H9 (cell line): ENCODE measurements at regions not wholly inside any gene's neighbourhood (a gene's known extent, or its start where the extent isn't known, plus 50 kb on each side); places are given as distances from the start of the nearest gene placed in this dataset.

Source experiments
- DNase-seq: peaks from one replicate; pipeline ENCODE4 v3.0.0-alpha.2; 2017
- H2AFZ ChIP-seq: one replicate; pipeline ENCODE4 v1.6.1; 2013; ENCODE audit warnings: mild to moderate bottlenecking, low read length, control low read depth, moderate library complexity
- H2AK5ac ChIP-seq: 2 replicates; pipeline ENCODE4 v1.6.1; 2013; ENCODE audit warnings: low read length, control low read depth, mixed read lengths; ENCODE audit not compliant: insufficient read length
- H2BK120ac ChIP-seq: one replicate; pipeline ENCODE4 v1.6.1; 2013; ENCODE audit warnings: low read depth, mild to moderate bottlenecking, low read length, control low read depth, inconsistent platforms; ENCODE audit not compliant: poor library complexity, severe bottlenecking
- H2BK12ac ChIP-seq: 2 replicates; pipeline ENCODE4 v1.6.1; 2013; ENCODE audit warnings: low read length, control low read depth, mixed read lengths, low read depth; ENCODE audit not compliant: insufficient read length
- H2BK15ac ChIP-seq: 2 replicates; pipeline ENCODE4 v1.6.1; 2013; ENCODE audit warnings: low read depth, low read length, control low read depth
- H2BK20ac ChIP-seq: one replicate; pipeline ENCODE4 v1.6.1; 2013; ENCODE audit warnings: low read depth, mild to moderate bottlenecking, low read length, control low read depth, inconsistent platforms; ENCODE audit not compliant: poor library complexity, severe bottlenecking
- H2BK5ac ChIP-seq: 2 replicates; pipeline ENCODE4 v1.6.1; 2013; ENCODE audit warnings: low read length, control low read depth, mixed read lengths; ENCODE audit not compliant: insufficient read length
- H3K14ac ChIP-seq: 2 replicates; pipeline ENCODE4 v1.6.1; 2013; ENCODE audit warnings: low read length, control low read depth; ENCODE audit not compliant: insufficient read depth
- H3K18ac ChIP-seq: 2 replicates; pipeline ENCODE4 v1.6.1; 2013; ENCODE audit warnings: low read depth, mild to moderate bottlenecking, mixed read lengths, low read length, control low read depth; ENCODE audit not compliant: insufficient read length
- H3K23ac ChIP-seq: 2 replicates; pipeline ENCODE4 v1.6.1; 2013; ENCODE audit warnings: low read length, control low read depth, mixed read lengths, low read depth; ENCODE audit not compliant: insufficient read length
- H3K23me2 ChIP-seq: 2 replicates; pipeline ENCODE4 v1.6.1; 2013; ENCODE audit warnings: low read depth, mild to moderate bottlenecking, mixed read lengths, low read length, control low read depth; ENCODE audit not compliant: insufficient read length, poor library complexity, severe bottlenecking
- H3K27ac ChIP-seq: 2 replicates; pipeline ENCODE4 v1.5.1; 2013; ENCODE audit warnings: low read length, control low read depth, mixed read lengths, low read depth; ENCODE audit not compliant: insufficient read length
- H3K27me3 ChIP-seq: 2 replicates; pipeline ENCODE4 v1.6.1; 2013; ENCODE audit warnings: low read length, control low read depth, inconsistent platforms; ENCODE audit not compliant: insufficient read depth
- H3K4ac ChIP-seq: 2 replicates; pipeline ENCODE4 v1.6.1; 2013; ENCODE audit warnings: low read depth, mild to moderate bottlenecking, control low read depth, inconsistent platforms, low read length, moderate library complexity
- H3K4me1 ChIP-seq: 2 replicates; pipeline ENCODE4 v1.6.1; 2013; ENCODE audit warnings: low read length, control low read depth, inconsistent platforms; ENCODE audit not compliant: insufficient read depth
- H3K4me2 ChIP-seq: 2 replicates; pipeline ENCODE4 v1.6.1; 2013; ENCODE audit warnings: low read length, control low read depth, mixed read lengths; ENCODE audit not compliant: insufficient read length, insufficient read depth
- H3K56ac ChIP-seq: 2 replicates; pipeline ENCODE4 v1.6.1; 2013; ENCODE audit warnings: low read depth, mild to moderate bottlenecking, mixed read lengths, low read length, control low read depth; ENCODE audit not compliant: insufficient read length
- H3K79me1 ChIP-seq: 2 replicates; pipeline ENCODE4 v1.6.1; 2013; ENCODE audit warnings: low read depth, mild to moderate bottlenecking, moderate library complexity, low read length, control low read depth, inconsistent platforms; ENCODE audit not compliant: insufficient read depth, poor library complexity, severe bottlenecking
- H3K79me2 ChIP-seq: 2 replicates; pipeline ENCODE4 v1.6.1; 2013; ENCODE audit warnings: low read length, control low read depth, inconsistent platforms; ENCODE audit not compliant: insufficient read depth
- H3K9ac ChIP-seq: 2 replicates; pipeline ENCODE4 v1.6.1; 2013; ENCODE audit warnings: low read length, control low read depth, mixed read lengths; ENCODE audit not compliant: insufficient read length; ENCODE audit errors: extremely low read depth
- H3K9me3 ChIP-seq: one replicate; pipeline ENCODE4 v1.6.1; 2013; ENCODE audit warnings: low read depth, low read length, inconsistent platforms; ENCODE audit not compliant: control insufficient read depth
- H3T11ph ChIP-seq: one replicate; pipeline ENCODE4 v1.6.1; 2013; ENCODE audit warnings: mild to moderate bottlenecking, low read length, control low read depth, inconsistent platforms
- H4K20me1 ChIP-seq: one replicate; pipeline ENCODE4 v1.6.1; 2013; ENCODE audit not compliant: control insufficient read depth, insufficient read length, insufficient read depth
- H4K5ac ChIP-seq: 2 replicates; pipeline ENCODE4 v1.6.1; 2013; ENCODE audit warnings: low read depth, mild to moderate bottlenecking, mixed read lengths, low read length, control low read depth; ENCODE audit not compliant: insufficient read length
- H4K8ac ChIP-seq: replicated peaks from 2 replicates; pipeline ENCODE4 v1.6.1; 2013; ENCODE audit warnings: low read length, control low read depth, mixed read lengths, low read depth; ENCODE audit not compliant: insufficient read length
- H4K91ac ChIP-seq: 2 replicates; pipeline ENCODE4 v1.6.1; 2013; ENCODE audit warnings: low read depth, mild to moderate bottlenecking, moderate library complexity, mixed read lengths, low read length, control low read depth; ENCODE audit not compliant: insufficient read length
- H3K27ac Mint-ChIP-seq, 3 experiments: 2 replicates in 2 of 3; 3 replicates in 1 of 3; pipeline ENCODE4 v1.8.0; 2020 to 2021; ENCODE audit warnings: mixed read lengths in 3 of 3, mild to moderate bottlenecking in 1 of 3, moderate library complexity in 1 of 3
- H3K27me3 Mint-ChIP-seq: 2 replicates; pipeline ENCODE4 v1.8.0; 2021; ENCODE audit warnings: low read depth, mild to moderate bottlenecking, moderate library complexity, mixed read lengths
- H3K36me3 Mint-ChIP-seq, 3 experiments: 2 replicates in 2 of 3; 3 replicates in 1 of 3; pipeline ENCODE4 v1.8.0; 2020 to 2021; ENCODE audit warnings: low read depth in 3 of 3, mixed read lengths in 3 of 3; ENCODE audit not compliant: insufficient read depth in 1 of 3
- H3K4me1 Mint-ChIP-seq, 2 experiments: 2 replicates each; pipeline ENCODE4 v1.8.0; 2020; ENCODE audit warnings: mixed read lengths in 2 of 2
- H3K4me3 Mint-ChIP-seq, 2 experiments: 2 replicates in 1 of 2; 3 replicates in 1 of 2; pipeline ENCODE4 v1.8.0; 2020 to 2021; ENCODE audit warnings: mild to moderate bottlenecking in 2 of 2, mixed read lengths in 2 of 2, moderate library complexity in 1 of 2
- H3K9me3 Mint-ChIP-seq, 2 experiments: 2 replicates in 1 of 2; 3 replicates in 1 of 2; pipeline ENCODE4 v1.8.0; 2020; ENCODE audit warnings: mild to moderate bottlenecking in 2 of 2, mixed read lengths in 2 of 2, moderate library complexity in 1 of 2
- WGBS: extraction: QIAGEN DNeasy Blood & Tissue Kit; methylation state at CpG from one replicate; pipeline ENCODE4 v1.1.7; 2013; ENCODE audit warnings: missing lambda C conversion rate, low lambda C conversion rate, mixed read lengths; ENCODE audit not compliant: insufficient read length; ENCODE audit errors: extremely low coverage; 5-methylcytosine and 5-hydroxymethylcytosine counted together
- TF ChIP-seq, protein P1 (sequence below): fragments of 200-600 bp; sonication (generic); conservative IDR thresholded peaks from 3 replicates; pipeline ENCODE4 v1.8.0; 2021; ENCODE audit warnings: antibody characterized with exemption, mild to moderate bottlenecking

DNA sequence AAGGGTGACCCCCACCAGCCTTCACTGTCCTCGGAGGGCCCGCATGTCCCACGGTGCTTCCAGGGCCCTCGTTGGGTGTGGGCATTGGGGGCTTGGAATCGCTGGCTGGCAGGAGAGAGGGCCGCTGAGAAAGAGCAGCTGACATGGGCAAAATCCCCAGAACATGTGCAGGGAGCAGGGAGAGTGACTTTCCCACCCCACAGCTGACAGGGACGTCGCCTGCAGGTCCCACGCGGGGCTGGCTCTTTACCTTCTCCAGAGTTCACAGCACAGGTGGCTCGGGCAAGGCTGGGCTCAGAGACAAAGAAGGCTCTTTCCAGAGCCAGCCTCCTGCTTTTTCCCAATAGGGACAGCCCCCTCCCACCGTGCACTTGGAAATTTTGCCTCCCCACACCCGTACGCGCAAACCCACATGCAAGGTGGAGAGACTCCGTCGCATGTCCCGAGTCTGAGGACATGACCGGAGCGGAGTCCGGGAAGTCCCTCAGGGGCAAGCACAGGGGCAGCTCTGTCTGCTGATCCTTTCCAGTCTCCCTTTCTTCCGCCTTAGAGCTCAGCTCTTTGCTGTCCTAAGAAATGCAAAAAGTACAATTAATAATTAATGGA, 370.2 kb upstream of the MYT1L start:
- no peaks in the 10 kb centered on the region for H3K9me3 ChIP-seq
- no peaks in the 10 kb centered on the region for H3K4me1 ChIP-seq
- H3T11ph ChIP-seq, result no peak overlapping the region
- Mint-ChIP-seq H3K4me1 (peaks cover 36 to 40% of the 10 kb centered on the region in 2 experiments), H3K4me3 (no peak overlapping the region), H3K27ac (no peak overlapping the region), H3K36me3 (no peaks in the 10 kb centered on the region; a peak in 1 of 7 replicates), H3K27me3 (peaks cover 26% of the 10 kb centered on the region), H3K9me3 (no peaks in the 10 kb centered on the region)
- H3K14ac ChIP-seq, result no peak overlapping the region
- H3K27me3 ChIP-seq, result no peaks in the 10 kb centered on the region
- H3K56ac ChIP-seq, result no peak overlapping the region
- no peak for DNase-seq
- H2AK5ac ChIP-seq, result no peak overlapping the region
- no peaks in the 10 kb centered on the region for H3K79me2 ChIP-seq
- H2BK15ac ChIP-seq, result no peak overlapping the region
- H4K5ac ChIP-seq, result no peak overlapping the region
- no peak overlapping the region for H3K18ac ChIP-seq
- H3K27ac ChIP-seq, result no peak overlapping the region
- TF ChIP-seq, protein P1, sequence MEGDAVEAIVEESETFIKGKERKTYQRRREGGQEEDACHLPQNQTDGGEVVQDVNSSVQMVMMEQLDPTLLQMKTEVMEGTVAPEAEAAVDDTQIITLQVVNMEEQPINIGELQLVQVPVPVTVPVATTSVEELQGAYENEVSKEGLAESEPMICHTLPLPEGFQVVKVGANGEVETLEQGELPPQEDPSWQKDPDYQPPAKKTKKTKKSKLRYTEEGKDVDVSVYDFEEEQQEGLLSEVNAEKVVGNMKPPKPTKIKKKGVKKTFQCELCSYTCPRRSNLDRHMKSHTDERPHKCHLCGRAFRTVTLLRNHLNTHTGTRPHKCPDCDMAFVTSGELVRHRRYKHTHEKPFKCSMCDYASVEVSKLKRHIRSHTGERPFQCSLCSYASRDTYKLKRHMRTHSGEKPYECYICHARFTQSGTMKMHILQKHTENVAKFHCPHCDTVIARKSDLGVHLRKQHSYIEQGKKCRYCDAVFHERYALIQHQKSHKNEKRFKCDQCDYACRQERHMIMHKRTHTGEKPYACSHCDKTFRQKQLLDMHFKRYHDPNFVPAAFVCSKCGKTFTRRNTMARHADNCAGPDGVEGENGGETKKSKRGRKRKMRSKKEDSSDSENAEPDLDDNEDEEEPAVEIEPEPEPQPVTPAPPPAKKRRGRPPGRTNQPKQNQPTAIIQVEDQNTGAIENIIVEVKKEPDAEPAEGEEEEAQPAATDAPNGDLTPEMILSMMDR, result no peak
- H2AFZ ChIP-seq, result no peak overlapping the region
- no peak overlapping the region for H2BK12ac ChIP-seq
- no peak overlapping the region for H2BK5ac ChIP-seq
- H4K8ac ChIP-seq, result no peak overlapping the region
- no peaks in the 10 kb centered on the region for H3K23me2 ChIP-seq
- H4K91ac ChIP-seq, result no peak overlapping the region
- no CpG with 5 or more reads among the region's 22 CpGs for WGBS
- no peak overlapping the region for H2BK20ac ChIP-seq
- no peak overlapping the region for H3K4me2 ChIP-seq
- H3K9ac ChIP-seq, result no peak overlapping the region
- H2BK120ac ChIP-seq, result no peak overlapping the region
- H3K79me1 ChIP-seq, result no peaks in the 10 kb centered on the region
- no peak overlapping the region for H3K23ac ChIP-seq
- no peak overlapping the region for H3K4ac ChIP-seq
- H4K20me1 ChIP-seq, result no peaks in the 10 kb centered on the region
